HG03520 (cell line): ENCODE measurements at regions not wholly inside any gene's neighbourhood (a gene's known extent, or its start where the extent isn't known, plus 50 kb on each side); places are given as distances from the start of the nearest gene placed in this dataset.
"Not testable (repeated sequence)": the region's sequence is repeated elsewhere in the genome, so short reads cannot be mapped to it uniquely, and the experiment has no call there.

Experiments
- ATAC-seq: cut with Tn5 transposase; IDR thresholded peaks from one replicate; pipeline ENCODE4 v1.9.1; 2021; ENCODE audit warnings: mild to moderate bottlenecking, moderate library complexity; ENCODE audit not compliant: unreplicated experiment

- no peak for ATAC-seq
Measured at GRCh38 chr6:137610702-137611101, 116.5 kb upstream of the OLIG3 start.

GRCh38 chr6:137623293-137623692 is 129.1 kb upstream of the OLIG3 start:
- ATAC-seq: no peak

- ATAC-seq: no peak
Measured at GRCh38 chr6:137625100-137625661, 131.0 kb upstream of the OLIG3 start.

GRCh38 chr6:137625808-137626207 is 131.6 kb upstream of the OLIG3 start:
- ATAC-seq: no peak

GRCh38 chr6:137630666-137631065 is 136.5 kb upstream of the OLIG3 start:
- no peak for ATAC-seq

- no peak for ATAC-seq
Measured at GRCh38 chr6:137631323-137631722, 137.1 kb upstream of the OLIG3 start.

GRCh38 chr6:137634177-137634576 is 140.0 kb upstream of the OLIG3 start:
- not testable (repeated sequence) for ATAC-seq

- no peak for ATAC-seq
Measured at GRCh38 chr6:137637121-137637520, 142.9 kb upstream of the OLIG3 start.

- ATAC-seq: no peak
Measured at GRCh38 chr6:137638926-137639706, 144.9 kb upstream of the OLIG3 start.

- ATAC-seq: no peak
Measured at GRCh38 chr6:137640086-137640485, 145.9 kb upstream of the OLIG3 start.

- peak; percentile 62 for ATAC-seq
Measured at GRCh38 chr6:137641474-137642077, 147.4 kb upstream of the OLIG3 start.

GRCh38 chr6:137643210-137643609 is 149.0 kb upstream of the OLIG3 start:
- ATAC-seq: not testable (repeated sequence)

GRCh38 chr6:137643644-137644043 is 149.4 kb upstream of the OLIG3 start:
- not testable (repeated sequence) for ATAC-seq

- no peak for ATAC-seq
Measured at GRCh38 chr6:137645850-137646249, 151.7 kb upstream of the OLIG3 start.

GRCh38 chr6:137646484-137646883 is 152.3 kb upstream of the OLIG3 start:
- no peak for ATAC-seq

GRCh38 chr6:137647762-137648447 is 153.7 kb upstream of the OLIG3 start:
- peak; percentile 56 for ATAC-seq

- ATAC-seq: no peak
Measured at GRCh38 chr6:137650720-137651119, 156.5 kb upstream of the OLIG3 start.

- no peak for ATAC-seq
Measured at GRCh38 chr6:137651178-137651577, 157.0 kb upstream of the OLIG3 start.

- no peak for ATAC-seq
Measured at GRCh38 chr6:137651591-137652335, 157.6 kb upstream of the OLIG3 start.

- no peak for ATAC-seq
Measured at GRCh38 chr6:137652961-137653705, 158.9 kb upstream of the OLIG3 start.
